Heart left ventricle (tissue), 16 donors: ENCODE measurements at regions not wholly inside any gene's neighbourhood (a gene's known extent, or its start where the extent isn't known, plus 50 kb on each side); places are given as distances from the start of the nearest gene placed in this dataset.
"Not testable (repeated sequence)": the region's sequence is repeated elsewhere in the genome, so short reads cannot be mapped to it uniquely, and the experiment has no call there.

ENCODE experiments used
- ATAC-seq, 4 donors: fragments of 200-7000 bp; cut with Tn5 transposase; one replicate each; pipeline ENCODE4 v1.9.1; 2020 to 2022; ENCODE audit warnings: moderate library complexity in 4 of 4, mild to moderate bottlenecking in 3 of 4, moderate number of reproducible peaks in 1 of 4
- DNase-seq, 5 donors: peaks; one replicate each; pipeline ENCODE4 v3.0.0-alpha.2; 2020
- H3K27ac ChIP-seq, 12 donors: fragments of 200-600 bp; sonication (generic) in 4 of 12; one replicate each; pipeline versions ENCODE4 v1.5.0 to v1.8.0; 2016 to 2022; ENCODE audit warnings: mild to moderate bottlenecking in 2 of 12
- H3K27me3 ChIP-seq, 9 donors: fragments of 200-600 bp; sonication (generic) in 2 of 9; one replicate each; pipeline versions ENCODE4 v1.5.1 to v1.8.0; 2016 to 2022; ENCODE audit warnings: mild to moderate bottlenecking in 3 of 9
- H3K36me3 ChIP-seq, 9 donors: fragments of 200-600 bp; sonication (generic) in 2 of 9; one replicate each; pipeline versions ENCODE4 v1.5.0 to v1.8.0; 2018 to 2022; ENCODE audit warnings: mild to moderate bottlenecking in 2 of 9
- H3K4me1 ChIP-seq, 12 donors: fragments of 200-600 bp; sonication (generic) in 4 of 12; one replicate each; pipeline versions ENCODE4 v1.5.0 to v1.8.0; 2016 to 2022; ENCODE audit warnings: mild to moderate bottlenecking in 3 of 12
- H3K4me3 ChIP-seq, 12 donors: fragments of 200-600 bp; sonication (generic) in 4 of 12; one replicate each; pipeline versions ENCODE4 v1.5.0 to v1.8.0; 2017 to 2022; ENCODE audit warnings: mild to moderate bottlenecking in 9 of 12, moderate library complexity in 4 of 12
- H3K9me3 ChIP-seq, 12 donors: fragments of 200-600 bp; sonication (generic) in 4 of 12; one replicate each; pipeline versions ENCODE4 v1.5.0 to v1.8.0; 2016 to 2022; ENCODE audit warnings: mild to moderate bottlenecking in 1 of 12
- CTCF ChIP-seq, 12 donors: fragments of 200-600 bp; sonication (generic) in 4 of 12; IDR thresholded peaks; one replicate each; pipeline versions ENCODE4 v1.5.0 to v1.8.0; 2018 to 2022; ENCODE audit warnings: antibody characterized with exemption in 12 of 12, mild to moderate bottlenecking in 5 of 12
- POLR2A ChIP-seq, 2 donors: fragments of 450-650 bp; IDR thresholded peaks; one replicate each; pipeline ENCODE4 v1.6.1; 2017; ENCODE audit warnings: antibody characterized with exemption in 2 of 2, mild to moderate bottlenecking in 2 of 2, moderate library complexity in 2 of 2
- WGBS, 4 donors: extraction: QIAGEN DNeasy Blood & Tissue Kit in 2 of 4; methylation state at CpG; one replicate each; pipeline versions ENCODE4 v1.1.5 to v1.1.7; 2013 to 2018; 5-methylcytosine and 5-hydroxymethylcytosine counted together
- intact Hi-C, 10 donors: fragments of 100-400 bp; cut with DNase I; formaldehyde crosslinking; loops; one replicate each; pipeline versions ENCODE4 v1.11.1 to v1.14.2; 2022
- donor health status: ischemic (EF 13 %, LVEDD 7.1; RV severe dilation, severe dysfunction).
- donor health status: healthy with polysubstance abuse.
- donor health status: DM: no; HTN: yes; CAD: no.
- donor health status: DM: no; HTN: no; CAD: no.
- donor health status: ischemic (EF 25% LVEDD 6.9; RV normal size, moderate dysfunction).
- donor health status: ischemic (EF 25% LVEDD 5.7; RV mildly dilated, moderate dysfunction).
- donor health status: healthy.
- donor health status: DM: yes; HTN: yes; CAD: no.
- donor health status: ischemic (EF 35%, LVEDD 5.7; RV mildly dilated, moderate dysfunction).
- donor health status: nonischemic (EF 11% LVEDD 7.7; RV severe dilation, severe dysfunction).
- donor health status: DM: yes; HTN: yes; CAD: no.
- donor health status: PGD.
- donor health status: ischemic (EF 29% LVEDD 5.4; RV normal size, mild dysfunction).
- donor health status: nonischemic (EF 23%, LVEDD 6.1; RV moderate dilation, normal function).

GRCh38 chrX:138082896-138083295 is 517.0 kb downstream of the ZIC3 start:
- no peak for ATAC-seq
- no peaks in the 10 kb centered on the region for H3K4me1 ChIP-seq
- no peak overlapping the region for H3K4me3 ChIP-seq
- intact Hi-C loops, result no loop called here
- H3K36me3 ChIP-seq, result no peaks in the 10 kb centered on the region
- peaks cover 0 to 3% (median 0%) of the 10 kb centered on the region in 12 donors for H3K9me3 ChIP-seq
- H3K27me3 ChIP-seq, result peaks cover 0 to 7% (median 0%) of the 10 kb centered on the region in 9 donors
- TF ChIP-seq POLR2A (IDR thresholded peaks at IDR 0.05) (no peak), CTCF (IDR thresholded peaks at IDR 0.05) (no peak)
- no peak for DNase-seq
- no peak overlapping the region for H3K27ac ChIP-seq
- WGBS, 4 donors, result 25 to 61% (median 30%) methylated on average over 2 of the region's 2 CpGs

GRCh38 chrX:138110910-138111309 is 545.0 kb downstream of the ZIC3 start:
- DNase-seq, H3K27me3 ChIP-seq, H3K9me3 ChIP-seq, intact Hi-C loops, ATAC-seq, H3K27ac ChIP-seq, H3K4me1 ChIP-seq, H3K36me3 ChIP-seq, H3K4me3 ChIP-seq: not testable (repeated sequence)
- WGBS, 4 donors, result 89 to 96% (median 91%) methylated on average over 3 of the region's 3 CpGs

- Histone ChIP-seq H3K4me1 (no peaks in the 10 kb centered on the region), H3K27ac (no peak overlapping the region), H3K27me3 (peaks cover 0 to 19% (median 0%) of the 10 kb centered on the region in 9 donors), H3K36me3 (no peaks in the 10 kb centered on the region), H3K9me3 (no peaks in the 10 kb centered on the region), H3K4me3 (no peak overlapping the region)
- ATAC-seq (no peak), DNase-seq (no peak)
- no peak for TF ChIP-seq CTCF (IDR thresholded peaks at IDR 0.05)
- TF ChIP-seq POLR2A (IDR thresholded peaks at IDR 0.05), result no peak
- intact Hi-C loops, result loop anchor here in 6 of 10 donors (5.0 to 10.0 kb wide), 3 partner anchors 615 to 620 kb away; no protein-coding TSS in a partner anchor
- WGBS, 4 donors, result 54 to 75% (median 68%) methylated on average over 8 of the region's 8 CpGs
Observed at GRCh38 chrX:138127314-138127713, 561.4 kb downstream of the ZIC3 start.

- TF ChIP-seq POLR2A (IDR thresholded peaks at IDR 0.05), result no peak
- peak; percentile 31 to 61 (median 50) for TF ChIP-seq CTCF (IDR thresholded peaks at IDR 0.05)
- H3K27me3 ChIP-seq, result peaks cover 0 to 19% (median 0%) of the 10 kb centered on the region in 9 donors
- H3K4me3 ChIP-seq, result no peak overlapping the region
- 24 to 36% (median 31%) methylated on average over 8 of the region's 8 CpGs for WGBS, 4 donors
- intact Hi-C loops, result loop anchor here in 7 of 10 donors (2.0 to 10.0 kb wide), 4 partner anchors 614 to 619 kb away; no protein-coding TSS in a partner anchor
- ATAC-seq, result peak in 3 of 4 donors; percentile 34 to 61 (median 47)
- H3K27ac ChIP-seq, result no peak overlapping the region
- H3K9me3 ChIP-seq, result no peaks in the 10 kb centered on the region
- H3K36me3 ChIP-seq, result no peaks in the 10 kb centered on the region
- no peak for DNase-seq
- no peaks in the 10 kb centered on the region for H3K4me1 ChIP-seq
Observed at GRCh38 chrX:138128027-138128671, 562.2 kb downstream of the ZIC3 start.
